ENCODE measurements at regions not wholly inside any gene's neighbourhood (a gene's known extent, or its start where the extent isn't known, plus 50 kb on each side); places are given as distances from the start of the nearest gene placed in this dataset.
"Not testable (repeated sequence)": the region's sequence is repeated elsewhere in the genome, so short reads cannot be mapped to it uniquely, and the experiment has no call there.

DNA sequence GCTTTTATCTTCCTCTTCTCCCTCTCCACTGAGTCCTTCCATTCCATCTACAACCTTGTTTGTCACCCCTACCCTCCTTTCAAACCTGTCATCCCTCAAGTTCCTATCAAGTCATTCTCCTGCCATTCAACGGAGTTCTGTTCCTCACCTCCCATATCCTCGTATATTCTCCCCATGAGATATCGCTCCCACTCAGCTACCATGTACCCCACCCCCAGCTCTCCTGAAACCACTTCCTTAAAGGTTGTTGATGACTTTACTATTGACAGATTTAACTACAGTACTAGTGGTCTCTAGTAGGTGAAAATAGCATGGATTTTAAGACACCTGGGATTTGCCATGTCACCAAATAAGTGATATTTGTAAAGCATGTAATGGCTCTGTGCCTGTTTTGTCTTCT lies 107.4 kb upstream of the BARHL2 start:
- DNase-seq (ENCODE audit: low read depth), result no peak

- no peak for DNase-seq (ENCODE audit: low read depth)
Observed at GRCh38 chr1:90823686-90824085, 106.6 kb upstream of the BARHL2 start.

GRCh38 chr1:90821788-90822359 lies 104.8 kb upstream of the BARHL2 start:
- no peak for DNase-seq (ENCODE audit: low read depth)

- DNase-seq (ENCODE audit: low read depth), result no peak
Observed at GRCh38 chr1:90821152-90821787, 104.2 kb upstream of the BARHL2 start.

- no peak for DNase-seq (ENCODE audit: low read depth)
Observed at GRCh38 chr1:90820745-90821144, 103.6 kb upstream of the BARHL2 start.

GRCh38 chr1:90817399-90817798 lies 100.3 kb upstream of the BARHL2 start:
- no peak for DNase-seq (ENCODE audit: low read depth)

DNA sequence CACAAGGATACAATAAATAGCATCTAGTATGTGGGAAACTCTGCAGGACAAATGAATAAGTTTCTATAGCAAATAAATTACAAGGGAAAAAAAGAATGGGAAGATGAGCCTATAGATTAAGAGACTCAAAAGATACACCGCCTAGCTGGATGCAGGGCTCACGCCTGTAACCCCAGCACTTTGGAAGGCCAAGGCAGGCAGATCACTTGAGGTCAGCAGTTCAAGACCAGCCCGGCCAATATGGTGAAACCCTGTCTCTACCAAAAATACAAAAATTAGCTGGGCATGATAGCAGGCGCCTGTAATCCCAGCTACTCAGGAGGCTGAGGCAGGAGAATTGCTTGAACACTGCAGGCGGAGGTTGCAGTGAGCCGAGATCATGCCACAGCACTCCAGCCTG lies 95.1 kb upstream of the BARHL2 start:
- not testable (repeated sequence) for DNase-seq (ENCODE audit: low read depth)

DNA sequence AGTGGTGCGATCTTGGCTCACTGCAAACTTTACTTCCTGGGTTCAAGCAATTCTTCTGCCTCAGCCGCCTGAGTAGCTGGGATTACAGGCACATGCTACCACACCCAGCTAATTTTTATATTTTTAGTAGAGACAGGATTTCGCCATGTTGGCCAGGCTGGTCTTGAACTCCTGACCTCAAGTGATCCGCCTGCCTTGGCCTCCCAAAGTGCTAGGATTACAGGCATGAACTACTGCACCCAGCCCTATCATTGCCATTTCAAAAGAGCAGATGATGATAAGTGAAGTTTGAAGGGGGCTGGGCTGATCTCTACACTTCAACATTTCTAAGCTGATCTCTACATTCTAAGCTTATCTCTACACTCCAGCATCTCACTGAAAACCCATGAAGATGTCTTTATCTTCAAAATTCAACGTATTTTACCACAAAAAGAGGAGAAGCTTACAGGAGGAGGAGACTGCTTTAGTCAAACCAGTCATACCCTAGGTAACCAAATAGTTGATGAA lies 94.4 kb upstream of the BARHL2 start:
- DNase-seq (ENCODE audit: low read depth), result not testable (repeated sequence)

DNA sequence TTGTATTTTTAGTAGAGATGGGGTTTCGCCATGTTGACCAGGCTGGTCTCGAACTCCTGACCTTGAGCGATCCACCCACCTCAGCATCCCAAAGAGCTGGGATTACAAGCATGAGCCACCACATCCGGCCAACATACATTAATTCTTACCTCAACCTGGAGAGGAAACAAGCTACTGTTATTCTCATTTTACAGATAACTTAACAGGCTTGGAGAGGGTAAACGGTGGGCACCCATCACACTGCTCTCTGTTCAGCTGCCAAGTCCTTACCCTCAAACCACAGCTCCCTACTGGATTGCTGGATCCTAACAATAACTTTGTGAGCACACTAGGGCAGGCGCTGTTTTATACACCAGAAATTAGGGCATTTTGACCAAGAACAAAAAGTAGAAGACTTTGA lies 93.6 kb upstream of the BARHL2 start:
- DNase-seq (ENCODE audit: low read depth), result no peak

DNA sequence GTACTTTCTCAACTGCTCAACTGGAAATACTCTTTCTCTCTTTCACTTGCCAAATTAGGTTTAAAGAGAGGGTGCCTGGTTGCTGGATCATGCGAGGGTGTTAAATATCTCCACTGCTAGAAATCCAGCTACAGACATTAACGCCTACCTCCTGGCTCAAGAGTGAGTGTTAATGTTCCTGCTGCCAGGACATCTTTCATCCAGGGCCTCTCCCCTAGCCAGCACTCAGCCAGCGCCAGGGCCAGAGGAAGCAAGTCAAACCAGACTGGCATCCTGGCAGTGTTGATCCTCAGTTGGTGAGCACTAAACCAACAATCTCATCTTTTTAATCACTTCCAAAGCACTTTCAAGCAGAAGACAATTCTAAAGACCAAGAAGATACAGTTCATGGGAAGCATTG lies 92.9 kb upstream of the BARHL2 start:
- no peak for DNase-seq (ENCODE audit: low read depth)

GRCh38 chr1:90809093-90809492 lies 92.0 kb upstream of the BARHL2 start:
- DNase-seq (ENCODE audit: low read depth), result no peak

GRCh38 chr1:90807329-90807728 lies 90.2 kb upstream of the BARHL2 start:
- DNase-seq (ENCODE audit: low read depth), result no peak

- DNase-seq (ENCODE audit: low read depth), result no peak
Observed at GRCh38 chr1:90802622-90803021, 85.5 kb upstream of the BARHL2 start.

- DNase-seq (ENCODE audit: low read depth), result no peak
Observed at GRCh38 chr1:90800012-90800717, 83.1 kb upstream of the BARHL2 start.

GRCh38 chr1:90799326-90799725 lies 82.2 kb upstream of the BARHL2 start:
- no peak for DNase-seq (ENCODE audit: low read depth)

DNA sequence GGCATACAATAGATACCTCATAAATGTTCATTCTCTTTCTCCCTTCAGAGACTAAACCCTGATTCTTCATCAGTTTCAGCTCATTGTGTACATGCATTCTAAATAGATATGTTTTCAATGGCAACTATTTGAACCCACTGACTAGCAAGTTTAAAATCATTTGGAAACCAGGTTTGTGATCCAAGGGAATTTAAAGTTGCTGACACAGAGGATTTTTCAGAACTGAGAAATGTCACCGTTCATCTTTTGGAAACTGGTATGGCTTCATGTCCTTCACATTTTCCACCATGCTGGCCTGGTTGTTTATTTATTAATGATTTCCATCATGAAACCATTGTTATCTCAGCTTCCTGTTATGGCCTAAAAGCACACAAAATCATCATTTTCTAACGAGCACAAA lies 81.8 kb upstream of the BARHL2 start:
- no peak for DNase-seq (ENCODE audit: low read depth)

DNA sequence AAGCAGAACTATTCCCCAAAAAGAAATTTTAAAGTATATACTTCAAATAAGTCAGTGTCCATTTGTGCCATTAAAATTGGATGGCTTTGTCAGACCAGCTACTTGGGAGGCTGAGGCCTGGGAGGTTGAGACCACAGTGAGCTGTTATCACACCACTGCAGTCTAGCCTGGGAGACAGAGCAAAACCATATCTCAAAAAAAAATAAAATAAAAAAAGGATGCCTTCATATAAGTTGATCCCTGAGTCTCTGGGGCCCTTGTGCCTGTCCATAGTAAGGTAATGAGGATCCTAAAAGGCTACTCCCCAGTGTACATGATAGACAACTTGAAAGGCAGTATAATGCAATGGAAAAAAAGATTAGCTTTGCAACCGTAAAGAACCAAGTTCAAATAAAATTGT lies 81.2 kb upstream of the BARHL2 start:
- DNase-seq (ENCODE audit: low read depth), result no peak

- no peak for DNase-seq (ENCODE audit: low read depth)
Observed at GRCh38 chr1:90795431-90795830, 78.3 kb upstream of the BARHL2 start.

DNA sequence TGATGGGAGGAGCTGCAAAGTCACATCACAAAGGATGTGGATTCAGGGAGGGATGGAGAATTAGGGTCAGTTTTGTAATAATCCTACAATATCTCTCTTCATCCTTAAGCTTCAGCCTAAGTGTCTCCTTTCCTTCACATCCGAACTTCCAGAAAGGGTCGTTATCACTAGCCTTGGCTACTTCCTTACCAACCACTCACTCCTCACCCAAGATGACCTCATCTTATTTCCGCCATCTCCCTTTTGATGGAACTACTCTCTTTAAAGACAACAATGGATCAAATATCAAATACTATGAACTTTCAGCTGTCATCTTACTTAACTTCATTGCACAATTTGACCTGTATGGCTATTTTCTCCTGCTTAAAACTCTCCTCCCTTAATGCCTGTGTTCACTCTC lies 69.6 kb upstream of the BARHL2 start:
- no peak for DNase-seq (ENCODE audit: low read depth)

DNA sequence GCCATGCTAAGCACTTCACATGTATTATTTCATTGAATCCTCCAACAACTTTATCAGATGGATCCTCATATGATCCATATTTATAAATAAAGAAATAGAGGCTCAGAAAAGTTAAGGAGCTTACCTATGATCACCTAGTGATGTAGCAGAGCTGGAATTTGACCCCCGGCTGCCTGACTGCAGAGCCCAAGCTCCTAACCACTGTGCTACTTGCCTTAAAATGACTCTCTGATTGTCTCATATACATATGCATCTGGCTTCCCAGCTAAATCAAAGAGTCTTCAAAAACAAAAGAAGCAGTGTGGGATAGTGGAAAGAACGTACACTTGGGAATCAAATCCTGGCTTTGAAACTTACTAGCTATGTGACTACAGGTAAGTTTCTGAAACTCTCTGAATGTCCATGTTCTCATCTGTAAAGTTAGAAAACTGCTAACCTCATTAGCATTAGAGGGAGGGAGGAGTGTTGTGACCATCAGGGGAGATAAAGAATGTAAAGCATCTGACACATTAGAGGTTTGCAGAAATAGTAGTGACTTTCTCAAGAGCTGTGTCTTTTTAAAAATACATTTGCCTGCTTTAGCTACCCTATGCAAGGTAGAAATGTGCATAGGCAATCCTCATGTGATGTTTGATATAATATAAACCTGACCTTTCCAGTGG lies 67.2 kb upstream of the BARHL2 start:
- DNase-seq (ENCODE audit: low read depth), result no peak

GRCh38 chr1:90783181-90783580 lies 66.1 kb upstream of the BARHL2 start:
- no peak for DNase-seq (ENCODE audit: low read depth)

- no peak for DNase-seq (ENCODE audit: low read depth)
Observed at GRCh38 chr1:90782046-90782445, 64.9 kb upstream of the BARHL2 start.

DNA sequence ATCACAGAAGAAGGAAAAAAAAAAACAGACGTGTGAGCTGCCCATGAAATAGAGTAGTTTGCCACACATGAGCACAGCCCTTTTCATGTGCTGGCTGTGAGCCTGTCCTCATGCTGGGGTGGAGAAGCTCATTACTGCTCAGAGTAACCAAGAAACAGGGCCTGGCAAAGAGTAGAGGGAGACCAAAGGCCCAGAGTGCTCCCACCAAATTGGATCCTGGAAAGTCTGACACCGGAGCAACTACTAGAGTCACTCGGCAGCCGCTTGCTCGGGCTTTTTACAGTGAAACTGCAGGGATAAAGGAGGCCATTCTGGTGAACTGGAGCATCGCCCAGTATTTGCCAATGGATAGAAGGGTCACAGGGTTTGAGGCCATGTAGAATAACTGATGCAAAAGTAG lies 64.4 kb upstream of the BARHL2 start:
- no peak for DNase-seq (ENCODE audit: low read depth)
